A549 (cell line): ENCODE measurements at regions not wholly inside any gene's neighbourhood (a gene's known extent, or its start where the extent isn't known, plus 50 kb on each side); places are given as distances from the start of the nearest gene placed in this dataset.

Experiments used
- ATOH8 ChIP-seq: fragments of 250-450 bp; sonication (Bioruptor Pico); IDR thresholded peaks from 2 replicates; pipeline ENCODE4 v1.5.0; 2020; ENCODE audit warnings: low read depth, mild to moderate bottlenecking, moderate library complexity
- CTCF ChIP-seq: fragments of >200 bp; sonication (Bioruptor Twin); formaldehyde crosslinking; IDR thresholded peaks from 3 replicates; pipeline ENCODE4 v1.5.1; 2016
- ELK1 ChIP-seq: fragments of 150-350 bp; IDR thresholded peaks from 2 replicates; pipeline ENCODE4 v1.6.1; 2014; ENCODE audit warnings: low read depth, mild to moderate bottlenecking, low read length
- MAX ChIP-seq: IDR thresholded peaks from 2 replicates; pipeline ENCODE4 v1.6.1; 2012
- MAZ ChIP-seq: fragments of 150-350 bp; IDR thresholded peaks from 2 replicates; pipeline ENCODE4 v1.6.1; 2014; ENCODE audit warnings: antibody characterized with exemption, low read depth, low read length, borderline replicate concordance
- PBX3 ChIP-seq: IDR thresholded peaks from 2 replicates; pipeline ENCODE4 v1.6.1; 2012
- PHF8 ChIP-seq: fragments of 200-600 bp; sonication (generic); IDR thresholded peaks from 2 replicates; pipeline ENCODE4 v1.6.1; 2016; ENCODE audit warnings: low read depth, mild to moderate bottlenecking, antibody characterized with exemption, moderate library complexity, borderline replicate concordance
- RCOR1 ChIP-seq: fragments of 150-350 bp; IDR thresholded peaks from 2 replicates; pipeline ENCODE4 v1.6.1; 2014; ENCODE audit warnings: antibody characterized with exemption, low read length, low read depth
- USF2 ChIP-seq: fragments of 450-650 bp; IDR thresholded peaks from 2 replicates; pipeline ENCODE4 v1.6.1; 2014; ENCODE audit warnings: antibody characterized with exemption

- TF ChIP-seq MAZ (no peak), MAX (no peak), CTCF (no peak), USF2 (no peak), ATOH8 (CRISPR knock-in tag) (no peak), PHF8 (no peak), RCOR1 (no peak), ELK1 (no peak), PBX3 (no peak)
These were observed 58.6 kb downstream of the MAGEA10 start for GRCh38 chrX:152079768-152080167.
